22Rv1 (cell line): ENCODE measurements at regions not wholly inside any gene's neighbourhood (a gene's known extent, or its start where the extent isn't known, plus 50 kb on each side); places are given as distances from the start of the nearest gene placed in this dataset.

Source experiments
- ZFX ChIP-seq: fragments of 450-650 bp; IDR thresholded peaks from 2 replicates; pipeline ENCODE4 v1.6.1; 2017; ENCODE audit warnings: antibody characterized with exemption, borderline replicate concordance
- TF ChIP-seq, protein P1 (sequence below): fragments of 450-650 bp; IDR thresholded peaks from 2 replicates; pipeline ENCODE4 v1.5.1; 2017; ENCODE audit warnings: mild to moderate bottlenecking

DNA sequence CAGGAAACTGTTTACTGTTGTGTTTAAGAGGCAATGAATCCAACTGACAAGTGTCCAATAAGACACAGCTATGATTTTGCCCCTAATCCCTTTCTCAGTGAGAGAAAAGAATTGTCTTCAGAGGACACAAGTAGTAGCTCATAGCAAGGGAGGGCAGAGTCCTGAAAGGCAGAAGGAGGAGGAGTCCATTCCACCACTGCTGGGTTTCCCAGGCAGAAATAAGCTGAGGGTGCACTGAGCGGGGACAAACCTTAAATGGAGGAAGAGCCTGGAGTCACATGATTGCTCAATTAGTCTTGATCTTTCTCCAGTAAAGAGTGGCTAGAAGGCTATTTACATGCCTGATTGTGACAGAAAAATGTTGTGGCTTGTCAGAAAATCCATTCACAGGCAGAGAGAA, 573.8 kb downstream of the POM121L12 start:
- TF ChIP-seq, protein P1, sequence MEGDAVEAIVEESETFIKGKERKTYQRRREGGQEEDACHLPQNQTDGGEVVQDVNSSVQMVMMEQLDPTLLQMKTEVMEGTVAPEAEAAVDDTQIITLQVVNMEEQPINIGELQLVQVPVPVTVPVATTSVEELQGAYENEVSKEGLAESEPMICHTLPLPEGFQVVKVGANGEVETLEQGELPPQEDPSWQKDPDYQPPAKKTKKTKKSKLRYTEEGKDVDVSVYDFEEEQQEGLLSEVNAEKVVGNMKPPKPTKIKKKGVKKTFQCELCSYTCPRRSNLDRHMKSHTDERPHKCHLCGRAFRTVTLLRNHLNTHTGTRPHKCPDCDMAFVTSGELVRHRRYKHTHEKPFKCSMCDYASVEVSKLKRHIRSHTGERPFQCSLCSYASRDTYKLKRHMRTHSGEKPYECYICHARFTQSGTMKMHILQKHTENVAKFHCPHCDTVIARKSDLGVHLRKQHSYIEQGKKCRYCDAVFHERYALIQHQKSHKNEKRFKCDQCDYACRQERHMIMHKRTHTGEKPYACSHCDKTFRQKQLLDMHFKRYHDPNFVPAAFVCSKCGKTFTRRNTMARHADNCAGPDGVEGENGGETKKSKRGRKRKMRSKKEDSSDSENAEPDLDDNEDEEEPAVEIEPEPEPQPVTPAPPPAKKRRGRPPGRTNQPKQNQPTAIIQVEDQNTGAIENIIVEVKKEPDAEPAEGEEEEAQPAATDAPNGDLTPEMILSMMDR: no peak
- TF ChIP-seq ZFX: no peak
